ENCODE measurements at regions not wholly inside any gene's neighbourhood (a gene's known extent, or its start where the extent isn't known, plus 50 kb on each side); places are given as distances from the start of the nearest gene placed in this dataset.

GRCh38 chr16:80079072-80079471, 461.7 kb upstream of the DYNLRB2 start:
- DNase-seq (ENCODE audit: low read depth): no peak

- no peak for DNase-seq (ENCODE audit: low read depth)
These were observed 463.1 kb upstream of the DYNLRB2 start for GRCh38 chr16:80077696-80078095.

GRCh38 chr16:80074329-80074728, 466.5 kb upstream of the DYNLRB2 start:
- no peak for DNase-seq (ENCODE audit: low read depth)

- DNase-seq (ENCODE audit: low read depth): no peak
These were observed 468.8 kb upstream of the DYNLRB2 start for GRCh38 chr16:80071964-80072456.

GRCh38 chr16:80066805-80067580, 466.5 kb upstream of the MAF start:
- no peak for DNase-seq (ENCODE audit: low read depth)

GRCh38 chr16:80065541-80065940, 465.0 kb upstream of the MAF start:
- DNase-seq (ENCODE audit: low read depth): no peak

GRCh38 chr16:80063713-80064069, 463.2 kb upstream of the MAF start:
- DNase-seq (ENCODE audit: low read depth): no peak

GRCh38 chr16:80063031-80063712, 462.6 kb upstream of the MAF start:
- DNase-seq (ENCODE audit: low read depth): no peak

GRCh38 chr16:80062361-80063030, 462.0 kb upstream of the MAF start:
- DNase-seq (ENCODE audit: low read depth): no peak

- no peak for DNase-seq (ENCODE audit: low read depth)
These were observed 459.9 kb upstream of the MAF start for GRCh38 chr16:80060470-80060869.

- no peak for DNase-seq (ENCODE audit: low read depth)
These were observed 459.3 kb upstream of the MAF start for GRCh38 chr16:80059836-80060235.

- DNase-seq (ENCODE audit: low read depth): no peak
These were observed 457.7 kb upstream of the MAF start for GRCh38 chr16:80058214-80058613.

- no peak for DNase-seq (ENCODE audit: low read depth)
These were observed 455.8 kb upstream of the MAF start for GRCh38 chr16:80056324-80056723.

GRCh38 chr16:80055831-80056230, 455.3 kb upstream of the MAF start:
- DNase-seq (ENCODE audit: low read depth): no peak

GRCh38 chr16:80054647-80055046, 454.1 kb upstream of the MAF start:
- DNase-seq (ENCODE audit: low read depth): no peak

- DNase-seq (ENCODE audit: low read depth): no peak
These were observed 450.5 kb upstream of the MAF start for GRCh38 chr16:80051040-80051439.

GRCh38 chr16:80048250-80048649, 447.7 kb upstream of the MAF start:
- no peak for DNase-seq (ENCODE audit: low read depth)

- DNase-seq (ENCODE audit: low read depth): no peak
These were observed 447.3 kb upstream of the MAF start for GRCh38 chr16:80047842-80048241.

GRCh38 chr16:80046848-80047247, 446.3 kb upstream of the MAF start:
- no peak for DNase-seq (ENCODE audit: low read depth)

GRCh38 chr16:80046261-80046660, 445.7 kb upstream of the MAF start:
- no peak for DNase-seq (ENCODE audit: low read depth)

- DNase-seq (ENCODE audit: low read depth): no peak
These were observed 445.3 kb upstream of the MAF start for GRCh38 chr16:80045861-80046260.

- no peak for DNase-seq (ENCODE audit: low read depth)
These were observed 440.9 kb upstream of the MAF start for GRCh38 chr16:80041410-80041809.

GRCh38 chr16:80040814-80041213, 440.3 kb upstream of the MAF start:
- DNase-seq (ENCODE audit: low read depth): no peak

All from stimulated activated CD8-positive, alpha-beta memory T cell treated with anti-CD3 and anti-CD28 coated beads, Interleukin-12 subunit alpha, Interleukin-12 subunit beta, amount 100 ng/mL, for 4 hours (primary cell).